GM23338 (cell line): ENCODE measurements at regions not wholly inside any gene's neighbourhood (a gene's known extent, or its start where the extent isn't known, plus 50 kb on each side); places are given as distances from the start of the nearest gene placed in this dataset.

Experiments used
- ATAC-seq: fragments of 200-7000 bp; cut with Tn5 transposase; 3 replicates; pipeline ENCODE4 v1.9.1; 2020
- DNase-seq: peaks from one replicate; pipeline ENCODE4 v3.0.0-alpha.2; 2015; ENCODE audit warnings: low spot score
- H2AFZ ChIP-seq: fragments of 200-600 bp; sonication (generic); 2 replicates; pipeline ENCODE4 v1.8.0; 2016; ENCODE audit warnings: antibody characterized with exemption, mild to moderate bottlenecking, moderate library complexity
- H3F3A ChIP-seq: fragments of 200-600 bp; sonication (generic); replicated peaks from 2 replicates; pipeline ENCODE4 v1.8.0; 2017; ENCODE audit warnings: antibody characterized with exemption, mixed run types, low read depth
- H3K27ac ChIP-seq: fragments of 200-600 bp; sonication (generic); 2 replicates; pipeline ENCODE4 v1.6.1; 2016; ENCODE audit warnings: low read depth
- H3K27me3 ChIP-seq: fragments of 200-600 bp; sonication (generic); 2 replicates; pipeline ENCODE4 v1.8.0; 2016; ENCODE audit warnings: mild to moderate bottlenecking, mixed run types, moderate library complexity; ENCODE audit not compliant: insufficient read depth
- H3K36me3 ChIP-seq: fragments of 200-600 bp; sonication (generic); 2 replicates; pipeline ENCODE4 v1.8.0; 2016; ENCODE audit warnings: mild to moderate bottlenecking; ENCODE audit not compliant: insufficient read depth
- H3K4me1 ChIP-seq: fragments of 200-600 bp; sonication (generic); 2 replicates; pipeline ENCODE4 v1.8.0; 2016; ENCODE audit warnings: mild to moderate bottlenecking, moderate library complexity; ENCODE audit not compliant: insufficient read depth
- H3K4me2 ChIP-seq: fragments of 200-600 bp; sonication (generic); 2 replicates; pipeline ENCODE4 v1.7.1; 2017; ENCODE audit warnings: mixed run types
- H3K4me3 ChIP-seq: fragments of 200-600 bp; sonication (generic); 2 replicates; pipeline ENCODE4 v1.6.1; 2016; ENCODE audit warnings: mixed run types
- H3K79me2 ChIP-seq: fragments of 200-600 bp; sonication (generic); replicated peaks from 2 replicates; pipeline ENCODE4 v1.8.0; 2017; ENCODE audit warnings: mild to moderate bottlenecking; ENCODE audit not compliant: insufficient read depth
- H3K9me2 ChIP-seq: fragments of 200-600 bp; sonication (generic); 2 replicates; pipeline ENCODE4 v1.8.0; 2017; ENCODE audit not compliant: insufficient read depth
- H4K20me1 ChIP-seq: fragments of 200-600 bp; sonication (generic); replicated peaks from 2 replicates; pipeline ENCODE4 v1.8.0; 2017; ENCODE audit warnings: mild to moderate bottlenecking; ENCODE audit not compliant: insufficient read depth
- H3K27ac Mint-ChIP-seq: 2 replicates; pipeline ENCODE4 v1.8.0; 2020; ENCODE audit warnings: inconsistent platforms, mild to moderate bottlenecking, moderate library complexity, mixed read lengths
- H3K27me3 Mint-ChIP-seq: 3 replicates; pipeline ENCODE4 v1.8.0; 2022; ENCODE audit warnings: low read depth, mild to moderate bottlenecking, moderate library complexity, mixed read lengths, inconsistent platforms; ENCODE audit not compliant: insufficient read depth, poor library complexity
- H3K36me3 Mint-ChIP-seq: 3 replicates; pipeline ENCODE4 v1.8.0; 2021; ENCODE audit warnings: low read depth, mild to moderate bottlenecking, inconsistent platforms, moderate library complexity, mixed read lengths
- H3K4me1 Mint-ChIP-seq: 3 replicates; pipeline ENCODE4 v1.8.0; 2020; ENCODE audit warnings: mild to moderate bottlenecking, inconsistent platforms, mixed read lengths
- H3K4me3 Mint-ChIP-seq: 3 replicates; pipeline ENCODE4 v1.8.0; 2021; ENCODE audit warnings: moderate library complexity, mild to moderate bottlenecking, inconsistent platforms, mixed read lengths
- H3K9me3 Mint-ChIP-seq: 3 replicates; pipeline ENCODE4 v1.8.0; 2020; ENCODE audit warnings: moderate library complexity, mild to moderate bottlenecking, inconsistent platforms, mixed read lengths
- CREB1 ChIP-seq: fragments of 250-450 bp; sonication (Bioruptor Pico); IDR thresholded peaks from 2 replicates; pipeline ENCODE4 v1.5.0; 2020; ENCODE audit warnings: low read depth, mild to moderate bottlenecking, moderate library complexity
- CTCF ChIP-seq, 2 experiments: fragments of 200-600 bp in 1 of 2; sonication (generic) in 1 of 2; conservative IDR thresholded peaks; 2 replicates each; pipeline versions ENCODE4 v1.5.1 to v1.6.1; 2016 to 2017; ENCODE audit warnings: antibody characterized with exemption in 2 of 2, low read depth in 2 of 2, mild to moderate bottlenecking in 2 of 2, moderate library complexity in 1 of 2
- ETS1 ChIP-seq: IDR thresholded peaks from 2 replicates; pipeline ENCODE4 v1.6.1; 2016; ENCODE audit warnings: antibody characterized with exemption
- EZH2 ChIP-seq: fragments of 200-600 bp; sonication (generic); IDR thresholded peaks from one replicate; pipeline ENCODE4 v1.8.0; 2017; ENCODE audit warnings: antibody characterized with exemption, mild to moderate bottlenecking, low read depth; ENCODE audit not compliant: unreplicated experiment
- EZH2phosphoT487 ChIP-seq: fragments of 200-600 bp; sonication (generic); IDR thresholded peaks from one replicate; pipeline ENCODE4 v1.8.1; 2018; ENCODE audit warnings: antibody characterized with exemption; ENCODE audit not compliant: unreplicated experiment
- NANOG ChIP-seq: IDR thresholded peaks from 2 replicates; pipeline ENCODE4 v1.6.1; 2016; ENCODE audit warnings: antibody characterized with exemption, borderline replicate concordance
- POLR2AphosphoS5 ChIP-seq: IDR thresholded peaks from 2 replicates; pipeline ENCODE4 v1.6.1; 2016; ENCODE audit warnings: antibody characterized with exemption, low read depth
- REST ChIP-seq: IDR thresholded peaks from one replicate; pipeline ENCODE4 v1.6.1; 2018; ENCODE audit warnings: antibody characterized with exemption; ENCODE audit not compliant: unreplicated experiment
- STAT1 ChIP-seq: IDR thresholded peaks from one replicate; pipeline ENCODE4 v1.6.1; 2016; ENCODE audit warnings: antibody characterized with exemption; ENCODE audit not compliant: unreplicated experiment
- ZNF114 ChIP-seq: fragments of 250-450 bp; sonication (Bioruptor Pico); IDR thresholded peaks from 2 replicates; pipeline ENCODE4 v1.5.0; 2020; ENCODE audit warnings: mild to moderate bottlenecking, moderate library complexity
- ZNF331 ChIP-seq: fragments of 250-450 bp; sonication (Bioruptor Pico); IDR thresholded peaks from 2 replicates; pipeline ENCODE4 v1.5.0; 2020; ENCODE audit warnings: low read depth, mild to moderate bottlenecking, moderate library complexity
- ZNF462 ChIP-seq: fragments of 250-450 bp; sonication (Bioruptor Pico); IDR thresholded peaks from 2 replicates; pipeline ENCODE4 v1.5.0; 2020; ENCODE audit warnings: mild to moderate bottlenecking, moderate library complexity

- Mint-ChIP-seq H3K9me3 (no peaks in the 10 kb centered on the region), H3K27ac (no peak overlapping the region), H3K36me3 (no peaks in the 10 kb centered on the region), H3K27me3 (peaks cover 13% of the 10 kb centered on the region), H3K4me1 (peaks cover 19% of the 10 kb centered on the region), H3K4me3 (no peak overlapping the region)
- no peak for DNase-seq
- Histone ChIP-seq H4K20me1 (no peaks in the 10 kb centered on the region), H3K79me2 (no peaks in the 10 kb centered on the region), H3K27me3 (no peaks in the 10 kb centered on the region), H3K4me1 (peaks cover 7% of the 10 kb centered on the region), H3K36me3 (no peaks in the 10 kb centered on the region), H3K27ac (no peak overlapping the region), H3F3A (no peaks in the 10 kb centered on the region), H3K4me2 (peak overlapping the region; percentile 14; the same call in 1 of the 2 replicates), H3K9me2 (no peaks in the 10 kb centered on the region), H2AFZ (peak overlapping the region; percentile 90), H3K4me3 (no peak overlapping the region)
- ATAC-seq: peak; percentile 33
- no peak for TF ChIP-seq EZH2
- TF ChIP-seq EZH2phosphoT487: no peak
- TF ChIP-seq REST: no peak
- no peak for TF ChIP-seq STAT1
- no peak for TF ChIP-seq ZNF331 (CRISPR knock-in tag)
- TF ChIP-seq ZNF462: no peak
- no peak for TF ChIP-seq CTCF (conservative IDR thresholded peaks at IDR 0.05; ENCODE audit: low read depth in 2 of 2)
- no peak for TF ChIP-seq CREB1 (CRISPR knock-in tag)
- TF ChIP-seq ZNF114 (CRISPR knock-in tag): no peak
- no peak for TF ChIP-seq NANOG
- no peak for TF ChIP-seq POLR2AphosphoS5
- no peak for TF ChIP-seq ETS1
Measured at GRCh38 chr1:25054526-25055323, 124.6 kb upstream of the RUNX3 start.
